HG03097 (cell line): ENCODE measurements at regions not wholly inside any gene's neighbourhood (a gene's known extent, or its start where the extent isn't known, plus 50 kb on each side); places are given as distances from the start of the nearest gene placed in this dataset.
A peak's percentile ranks its signal among the peaks of the same experiment; 100 is the strongest.

Experiments
- ATAC-seq: cut with Tn5 transposase; IDR thresholded peaks from one replicate; pipeline ENCODE4 v1.9.1; 2021; ENCODE audit not compliant: unreplicated experiment, low FRiP score

- no peak for ATAC-seq
Observed at GRCh38 chr11:109148669-109149068, 273.3 kb upstream of the C11orf87 start.

- ATAC-seq = no peak
Observed at GRCh38 chr11:109150581-109150980, 271.4 kb upstream of the C11orf87 start.

GRCh38 chr11:109153836-109154235, 268.2 kb upstream of the C11orf87 start:
- ATAC-seq = no peak

- peak; percentile 95 for ATAC-seq
Observed at GRCh38 chr11:109155291-109155690, 266.7 kb upstream of the C11orf87 start.

- ATAC-seq = no peak
Observed at GRCh38 chr11:109165035-109165434, 257.0 kb upstream of the C11orf87 start.

- ATAC-seq = no peak
Observed at GRCh38 chr11:109166441-109166840, 255.5 kb upstream of the C11orf87 start.

GRCh38 chr11:109173504-109173903, 248.5 kb upstream of the C11orf87 start:
- no peak for ATAC-seq

GRCh38 chr11:109184376-109184775, 237.6 kb upstream of the C11orf87 start:
- no peak for ATAC-seq

GRCh38 chr11:109192864-109193263, 229.1 kb upstream of the C11orf87 start:
- ATAC-seq = no peak

- no peak for ATAC-seq
Observed at GRCh38 chr11:109193880-109194279, 228.1 kb upstream of the C11orf87 start.

- ATAC-seq = no peak
Observed at GRCh38 chr11:109196016-109196415, 226.0 kb upstream of the C11orf87 start.

- no peak for ATAC-seq
Observed at GRCh38 chr11:109197656-109198055, 224.3 kb upstream of the C11orf87 start.

GRCh38 chr11:109203176-109203575, 218.8 kb upstream of the C11orf87 start:
- ATAC-seq = no peak

- no peak for ATAC-seq
Observed at GRCh38 chr11:109205312-109205711, 216.7 kb upstream of the C11orf87 start.

GRCh38 chr11:109208121-109208520, 213.9 kb upstream of the C11orf87 start:
- ATAC-seq = no peak

GRCh38 chr11:109209572-109209971, 212.4 kb upstream of the C11orf87 start:
- ATAC-seq = no peak

GRCh38 chr11:109221190-109221589, 200.8 kb upstream of the C11orf87 start:
- ATAC-seq = no peak

GRCh38 chr11:109222761-109223160, 199.2 kb upstream of the C11orf87 start:
- no peak for ATAC-seq

- no peak for ATAC-seq
Observed at GRCh38 chr11:109223451-109223850, 198.5 kb upstream of the C11orf87 start.

- ATAC-seq = no peak
Observed at GRCh38 chr11:109229682-109230081, 192.3 kb upstream of the C11orf87 start.

GRCh38 chr11:109236188-109236587, 185.8 kb upstream of the C11orf87 start:
- no peak for ATAC-seq

- no peak for ATAC-seq
Observed at GRCh38 chr11:109236696-109237095, 185.3 kb upstream of the C11orf87 start.

GRCh38 chr11:109237636-109238035, 184.4 kb upstream of the C11orf87 start:
- ATAC-seq = no peak
